Heart left ventricle (tissue), 16 donors: ENCODE measurements at regions not wholly inside any gene's neighbourhood (a gene's known extent, or its start where the extent isn't known, plus 50 kb on each side); places are given as distances from the start of the nearest gene placed in this dataset.

Experiments
- ATAC-seq, 4 donors: fragments of 200-7000 bp; cut with Tn5 transposase; one replicate each; pipeline ENCODE4 v1.9.1; 2020 to 2022; ENCODE audit warnings: moderate library complexity in 4 of 4, mild to moderate bottlenecking in 3 of 4, moderate number of reproducible peaks in 1 of 4
- DNase-seq, 5 donors: peaks; one replicate each; pipeline ENCODE4 v3.0.0-alpha.2; 2020
- H3K27ac ChIP-seq, 12 donors: fragments of 200-600 bp; sonication (generic) in 4 of 12; one replicate each; pipeline versions ENCODE4 v1.5.0 to v1.8.0; 2016 to 2022; ENCODE audit warnings: mild to moderate bottlenecking in 2 of 12
- H3K27me3 ChIP-seq, 9 donors: fragments of 200-600 bp; sonication (generic) in 2 of 9; one replicate each; pipeline versions ENCODE4 v1.5.1 to v1.8.0; 2016 to 2022; ENCODE audit warnings: mild to moderate bottlenecking in 3 of 9
- H3K36me3 ChIP-seq, 9 donors: fragments of 200-600 bp; sonication (generic) in 2 of 9; one replicate each; pipeline versions ENCODE4 v1.5.0 to v1.8.0; 2018 to 2022; ENCODE audit warnings: mild to moderate bottlenecking in 2 of 9
- H3K4me1 ChIP-seq, 12 donors: fragments of 200-600 bp; sonication (generic) in 4 of 12; one replicate each; pipeline versions ENCODE4 v1.5.0 to v1.8.0; 2016 to 2022; ENCODE audit warnings: mild to moderate bottlenecking in 3 of 12
- H3K4me3 ChIP-seq, 12 donors: fragments of 200-600 bp; sonication (generic) in 4 of 12; one replicate each; pipeline versions ENCODE4 v1.5.0 to v1.8.0; 2017 to 2022; ENCODE audit warnings: mild to moderate bottlenecking in 9 of 12, moderate library complexity in 4 of 12
- H3K9me3 ChIP-seq, 12 donors: fragments of 200-600 bp; sonication (generic) in 4 of 12; one replicate each; pipeline versions ENCODE4 v1.5.0 to v1.8.0; 2016 to 2022; ENCODE audit warnings: mild to moderate bottlenecking in 1 of 12
- CTCF ChIP-seq, 12 donors: fragments of 200-600 bp; sonication (generic) in 4 of 12; IDR thresholded peaks; one replicate each; pipeline versions ENCODE4 v1.5.0 to v1.8.0; 2018 to 2022; ENCODE audit warnings: antibody characterized with exemption in 12 of 12, mild to moderate bottlenecking in 5 of 12
- POLR2A ChIP-seq, 2 donors: fragments of 450-650 bp; IDR thresholded peaks; one replicate each; pipeline ENCODE4 v1.6.1; 2017; ENCODE audit warnings: antibody characterized with exemption in 2 of 2, mild to moderate bottlenecking in 2 of 2, moderate library complexity in 2 of 2
- WGBS, 4 donors: extraction: QIAGEN DNeasy Blood & Tissue Kit in 2 of 4; methylation state at CpG; one replicate each; pipeline versions ENCODE4 v1.1.5 to v1.1.7; 2013 to 2018; 5-methylcytosine and 5-hydroxymethylcytosine counted together
- intact Hi-C, 10 donors: fragments of 100-400 bp; cut with DNase I; formaldehyde crosslinking; loops; one replicate each; pipeline versions ENCODE4 v1.11.1 to v1.14.2; 2022
- donor health status: ischemic (EF 13 %, LVEDD 7.1; RV severe dilation, severe dysfunction).
- donor health status: healthy with polysubstance abuse.
- donor health status: DM: no; HTN: yes; CAD: no.
- donor health status: DM: no; HTN: no; CAD: no.
- donor health status: ischemic (EF 25% LVEDD 6.9; RV normal size, moderate dysfunction).
- donor health status: ischemic (EF 25% LVEDD 5.7; RV mildly dilated, moderate dysfunction).
- donor health status: healthy.
- donor health status: DM: yes; HTN: yes; CAD: no.
- donor health status: ischemic (EF 35%, LVEDD 5.7; RV mildly dilated, moderate dysfunction).
- donor health status: nonischemic (EF 11% LVEDD 7.7; RV severe dilation, severe dysfunction).
- donor health status: DM: yes; HTN: yes; CAD: no.
- donor health status: PGD.
- donor health status: ischemic (EF 29% LVEDD 5.4; RV normal size, mild dysfunction).
- donor health status: nonischemic (EF 23%, LVEDD 6.1; RV moderate dilation, normal function).

DNA sequence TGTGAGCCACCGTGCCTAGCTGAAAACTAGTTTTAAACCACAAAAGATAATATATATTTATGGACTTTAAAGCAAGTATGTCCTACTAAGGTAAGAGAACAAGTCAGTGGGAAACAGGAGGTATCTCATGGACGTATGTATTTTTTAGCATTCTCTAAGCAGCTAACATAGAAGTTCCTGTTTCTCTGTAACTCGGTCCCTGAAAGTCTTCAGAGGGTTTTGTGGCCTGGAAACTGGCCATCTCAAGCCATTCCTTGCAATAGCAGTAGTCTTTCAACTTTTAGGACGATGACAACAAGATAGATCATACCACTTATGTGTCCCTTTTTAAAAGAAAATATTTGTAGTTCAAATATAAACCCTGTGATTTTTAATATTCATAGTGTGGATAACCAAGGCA is 95.6 kb upstream of the RALGAPA2 start:
- Histone ChIP-seq H3K4me1 (peaks cover 0 to 1% (median 0%) of the 10 kb centered on the region in 12 donors), H3K27ac (no peak overlapping the region), H3K4me3 (no peak overlapping the region), H3K27me3 (peaks cover 0 to 5% (median 0%) of the 10 kb centered on the region in 9 donors), H3K36me3 (no peaks in the 10 kb centered on the region), H3K9me3 (no peaks in the 10 kb centered on the region)
- intact Hi-C loops = loop anchor here in 2 of 10 donors (10.0 kb wide), 2 partner anchors 53 to 63 kb away; no protein-coding TSS in a partner anchor
- DNase-seq (no peak), ATAC-seq (no peak)
- WGBS, 4 donors = 72 to 85% (median 76%) methylated on average over 4 of the region's 4 CpGs
- TF ChIP-seq POLR2A (IDR thresholded peaks at IDR 0.05) (no peak), CTCF (IDR thresholded peaks at IDR 0.05) (no peak)

- Histone ChIP-seq H3K27ac (no peak overlapping the region), H3K27me3 (peaks cover 0 to 5% (median 0%) of the 10 kb centered on the region in 9 donors), H3K4me3 (no peak overlapping the region), H3K9me3 (no peaks in the 10 kb centered on the region), H3K36me3 (no peaks in the 10 kb centered on the region), H3K4me1 (peaks cover 0 to 6% (median 0%) of the 10 kb centered on the region in 12 donors)
- no peak for TF ChIP-seq CTCF (IDR thresholded peaks at IDR 0.05)
- TF ChIP-seq POLR2A (IDR thresholded peaks at IDR 0.05) = no peak
- ATAC-seq (no peak), DNase-seq (no peak)
- WGBS, 4 donors = 81 to 86% (median 82%) methylated on average over 11 to 12 of the region's 12 CpGs
- intact Hi-C loops = loop anchor here in 2 of 10 donors (10.0 kb wide), 2 partner anchors 52 to 62 kb away; no protein-coding TSS in a partner anchor
Observed at GRCh38 chr20:20806121-20807095, 94.0 kb upstream of the RALGAPA2 start.

GRCh38 chr20:20803011-20803410 is 90.6 kb upstream of the RALGAPA2 start:
- Histone ChIP-seq H3K9me3 (no peaks in the 10 kb centered on the region), H3K4me1 (peaks cover 0 to 6% (median 0%) of the 10 kb centered on the region in 12 donors), H3K27me3 (no peaks in the 10 kb centered on the region), H3K36me3 (no peaks in the 10 kb centered on the region), H3K27ac (no peak overlapping the region), H3K4me3 (no peak overlapping the region)
- no peak for DNase-seq
- 76 to 91% (median 86%) methylated on average over 3 of the region's 3 CpGs for WGBS, 4 donors
- TF ChIP-seq CTCF (IDR thresholded peaks at IDR 0.05) (no peak), POLR2A (IDR thresholded peaks at IDR 0.05) (no peak)
- peak in 1 of 4 donors; percentile 20 for ATAC-seq
- intact Hi-C loops = loop anchor here in 2 of 10 donors (10.0 kb wide), 2 partner anchors 48 to 58 kb away; no protein-coding TSS in a partner anchor

DNA sequence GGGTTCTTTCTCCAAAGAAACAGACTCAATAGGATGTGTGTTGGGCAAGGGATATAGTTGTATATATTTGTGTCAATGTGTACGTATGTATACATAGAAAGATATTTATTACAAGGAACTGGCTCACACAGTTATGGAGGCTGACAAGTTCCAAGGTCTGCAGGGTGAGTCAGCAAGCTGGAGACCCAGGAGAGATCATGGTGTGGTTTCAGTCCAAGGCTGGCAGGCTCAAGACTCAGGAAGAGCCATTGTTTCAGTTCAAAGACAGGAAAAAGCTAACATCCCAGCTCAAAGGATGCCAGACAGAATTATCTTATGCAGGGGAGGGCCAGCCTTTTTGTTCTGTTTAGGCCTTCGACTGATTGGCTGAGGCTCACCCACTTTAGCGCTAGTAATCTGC is 89.9 kb upstream of the RALGAPA2 start:
- TF ChIP-seq CTCF (IDR thresholded peaks at IDR 0.05) = no peak
- no peak for TF ChIP-seq POLR2A (IDR thresholded peaks at IDR 0.05)
- intact Hi-C loops = loop anchor here in 2 of 10 donors (10.0 kb wide), 2 partner anchors 48 to 58 kb away; no protein-coding TSS in a partner anchor
- DNase-seq (no peak), ATAC-seq (peak in 1 of 4 donors; percentile 78)
- H3K4me3 ChIP-seq = no peak overlapping the region
- H3K36me3 ChIP-seq = no peaks in the 10 kb centered on the region
- H3K27me3 ChIP-seq = no peaks in the 10 kb centered on the region
- no peaks in the 10 kb centered on the region for H3K9me3 ChIP-seq
- H3K4me1 ChIP-seq = peaks cover 0 to 6% (median 0%) of the 10 kb centered on the region in 12 donors
- no peak overlapping the region for H3K27ac ChIP-seq
- WGBS, 4 donors = 60 to 86% (median 74%) methylated on average over 3 of the region's 3 CpGs
